GM21723 (cell line): ENCODE measurements at regions not wholly inside any gene's neighbourhood (a gene's known extent, or its start where the extent isn't known, plus 50 kb on each side); places are given as distances from the start of the nearest gene placed in this dataset.

Source experiments
- ATAC-seq: cut with Tn5 transposase; IDR thresholded peaks from one replicate; pipeline ENCODE4 v1.9.1; 2021; ENCODE audit warnings: mild to moderate bottlenecking, moderate library complexity; ENCODE audit not compliant: unreplicated experiment

GRCh38 chr18:34159691-34160185, 65.0 kb downstream of the NOL4 start:
- ATAC-seq: no peak

GRCh38 chr18:34158881-34159690, 65.6 kb downstream of the NOL4 start:
- ATAC-seq: no peak

- no peak for ATAC-seq
Observed at GRCh38 chr18:34153711-34154110, 71.0 kb downstream of the NOL4 start.

GRCh38 chr18:34131006-34131405, 93.7 kb downstream of the NOL4 start:
- no peak for ATAC-seq

GRCh38 chr18:34128436-34128835, 96.3 kb downstream of the NOL4 start:
- ATAC-seq: no peak

- ATAC-seq: no peak
Observed at GRCh38 chr18:34126121-34126520, 98.6 kb downstream of the NOL4 start.

- peak; percentile 99 for ATAC-seq
Observed at GRCh38 chr18:34122724-34123334, 101.9 kb downstream of the NOL4 start.

- ATAC-seq: no peak
Observed at GRCh38 chr18:34121200-34121721, 103.5 kb downstream of the NOL4 start.

GRCh38 chr18:34120294-34120693, 104.4 kb downstream of the NOL4 start:
- ATAC-seq: no peak

- ATAC-seq: no peak
Observed at GRCh38 chr18:34117319-34117718, 107.4 kb downstream of the NOL4 start.

GRCh38 chr18:34115409-34116081, 109.2 kb downstream of the NOL4 start:
- ATAC-seq: no peak

- ATAC-seq: no peak
Observed at GRCh38 chr18:34114996-34115395, 109.7 kb downstream of the NOL4 start.

- ATAC-seq: no peak
Observed at GRCh38 chr18:34108206-34108605, 116.5 kb downstream of the NOL4 start.

- no peak for ATAC-seq
Observed at GRCh38 chr18:34098109-34098508, 126.6 kb downstream of the NOL4 start.

- ATAC-seq: no peak
Observed at GRCh38 chr18:34097312-34097711, 127.4 kb downstream of the NOL4 start.

GRCh38 chr18:34094148-34094547, 130.6 kb downstream of the NOL4 start:
- ATAC-seq: no peak

GRCh38 chr18:34092796-34093195, 131.9 kb downstream of the NOL4 start:
- no peak for ATAC-seq

- ATAC-seq: no peak
Observed at GRCh38 chr18:34086370-34086769, 138.3 kb downstream of the NOL4 start.

- ATAC-seq: no peak
Observed at GRCh38 chr18:34085140-34085739, 139.5 kb downstream of the NOL4 start.

- ATAC-seq: no peak
Observed at GRCh38 chr18:34084635-34085034, 140.1 kb downstream of the NOL4 start.

GRCh38 chr18:34083910-34084535, 140.7 kb downstream of the NOL4 start:
- no peak for ATAC-seq
